HT1080 (cell line): ENCODE measurements at regions not wholly inside any gene's neighbourhood (a gene's known extent, or its start where the extent isn't known, plus 50 kb on each side); places are given as distances from the start of the nearest gene placed in this dataset.
A peak's percentile ranks its signal among the peaks of the same experiment; 100 is the strongest.
"Not testable (repeated sequence)": the region's sequence is repeated elsewhere in the genome, so short reads cannot be mapped to it uniquely, and the experiment has no call there.

Source experiments
- DNase-seq: peaks from one replicate; pipeline ENCODE4 v3.0.0-alpha.2; 2015; ENCODE audit warnings: low read depth

- no peak for DNase-seq
Observed at GRCh38 chr2:217379807-217380206, 519.9 kb upstream of the TNP1 start.

GRCh38 chr2:217372794-217373193 lies 512.9 kb upstream of the TNP1 start:
- DNase-seq = no peak

- no peak for DNase-seq
Observed at GRCh38 chr2:217371781-217372213, 511.9 kb upstream of the TNP1 start.

- peak; percentile 98 for DNase-seq
Observed at GRCh38 chr2:217370391-217370790, 510.5 kb upstream of the TNP1 start.

GRCh38 chr2:217367464-217367863 lies 507.6 kb upstream of the TNP1 start:
- DNase-seq = peak; percentile 13

DNA sequence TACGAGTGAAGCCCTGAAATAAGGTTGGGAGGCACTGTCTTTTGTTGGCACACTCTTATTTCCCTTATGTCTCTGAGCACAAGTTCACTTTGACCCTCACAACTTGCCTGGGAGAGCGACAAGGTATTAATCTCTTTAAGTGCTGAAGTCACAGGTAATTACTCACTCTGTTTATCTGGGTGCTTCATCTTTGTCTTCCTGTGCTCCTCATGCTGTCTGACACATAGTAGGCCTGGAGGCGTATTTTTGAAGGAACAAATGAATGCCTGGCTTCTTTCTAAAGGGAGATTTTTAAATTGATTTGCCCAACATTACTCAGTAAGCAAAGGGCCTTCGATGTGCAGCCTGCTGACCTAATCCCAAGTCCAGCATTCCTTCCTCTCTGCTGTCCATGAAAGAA lies 507.1 kb upstream of the TNP1 start:
- DNase-seq = peak; percentile 18

DNA sequence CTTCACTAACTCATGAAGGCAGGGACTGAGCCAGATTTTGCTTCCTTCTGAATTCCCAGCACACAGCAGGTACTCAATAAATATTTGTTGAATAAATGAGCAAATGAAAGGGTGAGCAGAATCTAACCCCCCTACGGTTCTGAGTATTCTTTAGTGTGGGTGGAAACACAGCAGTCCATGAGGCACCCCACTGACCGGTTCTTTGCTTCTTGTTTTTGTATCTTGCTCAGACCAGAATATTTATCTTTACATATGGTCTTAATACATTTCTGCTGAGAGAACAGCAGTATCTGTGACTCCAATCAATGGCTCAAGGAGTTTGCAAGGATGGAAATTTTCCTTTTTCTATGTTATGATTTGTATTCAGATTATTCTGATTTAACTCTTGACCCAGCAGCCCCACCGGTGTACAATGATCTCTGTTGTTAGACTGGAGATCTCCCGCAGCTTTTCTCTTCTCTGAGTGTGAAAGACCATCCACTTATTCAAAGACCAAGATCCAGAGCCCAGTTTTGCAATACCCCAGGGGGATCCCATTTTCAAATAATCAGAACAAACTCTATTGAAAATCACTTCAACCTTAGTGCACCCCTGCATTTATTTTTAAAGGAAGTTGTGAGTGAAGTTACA lies 506.5 kb upstream of the TNP1 start:
- no peak for DNase-seq

DNA sequence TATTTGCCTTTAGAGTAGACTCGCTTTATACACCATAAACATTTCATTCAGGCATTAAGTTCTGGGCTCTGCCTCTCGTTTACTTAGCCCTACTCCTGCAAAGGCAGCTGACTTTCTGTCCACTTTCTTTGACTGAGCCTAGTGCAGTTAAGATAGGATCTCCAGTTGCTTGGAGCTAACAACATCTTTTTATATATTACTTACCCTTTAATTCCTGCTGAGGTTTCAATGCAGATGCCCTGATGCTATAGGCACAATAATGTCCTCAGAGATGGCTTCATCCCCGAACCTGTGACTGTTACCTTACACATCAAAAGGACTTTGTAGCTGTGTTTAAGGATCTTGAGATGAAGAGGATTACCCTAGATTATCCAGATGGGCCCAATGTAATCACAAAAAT lies 505.8 kb upstream of the TNP1 start:
- DNase-seq = no peak

DNA sequence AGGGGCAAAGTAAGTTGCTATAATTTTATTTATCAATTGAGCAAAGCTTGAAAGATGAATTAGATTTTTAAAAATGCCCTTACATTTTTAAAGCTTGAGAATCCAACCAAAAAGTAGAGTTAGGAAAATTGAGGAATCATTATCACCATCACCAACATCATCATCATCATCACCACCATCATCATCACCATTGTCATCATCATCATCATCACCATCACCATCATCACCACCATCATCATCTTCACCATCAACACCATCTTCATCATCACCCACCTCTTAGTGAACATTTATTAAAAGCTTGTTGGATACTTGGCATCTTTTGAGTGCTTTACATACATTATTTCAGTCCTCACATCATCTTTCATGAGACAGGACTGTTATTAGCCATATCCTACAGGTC lies 504.4 kb upstream of the TNP1 start:
- no peak for DNase-seq

- no peak for DNase-seq
Observed at GRCh38 chr2:217363470-217363869, 503.6 kb upstream of the TNP1 start.

- DNase-seq = no peak
Observed at GRCh38 chr2:217362710-217363109, 502.8 kb upstream of the TNP1 start.

DNA sequence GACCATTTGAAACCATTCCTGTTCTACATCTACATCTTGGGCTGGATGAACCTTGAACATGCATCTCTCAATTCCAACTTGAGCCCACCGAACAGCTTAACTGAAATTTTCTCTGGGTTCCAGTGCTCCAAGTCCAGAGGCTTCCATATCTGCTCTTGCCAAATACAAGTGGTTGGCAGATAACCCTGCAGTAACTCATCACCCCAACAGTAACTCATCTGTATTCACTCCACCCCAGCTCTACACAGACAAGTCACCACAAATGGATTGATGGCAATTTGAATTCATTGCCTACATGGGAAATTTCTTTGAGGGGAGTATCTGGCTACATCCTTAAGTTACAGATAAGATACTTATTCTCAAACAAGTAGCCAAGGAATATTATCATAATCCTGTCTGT lies 502.4 kb upstream of the TNP1 start:
- DNase-seq = no peak

- DNase-seq = no peak
Observed at GRCh38 chr2:217361483-217361880, 501.6 kb upstream of the TNP1 start.

GRCh38 chr2:217360781-217361482 lies 501.1 kb upstream of the TNP1 start:
- DNase-seq = peak; percentile 83

DNA sequence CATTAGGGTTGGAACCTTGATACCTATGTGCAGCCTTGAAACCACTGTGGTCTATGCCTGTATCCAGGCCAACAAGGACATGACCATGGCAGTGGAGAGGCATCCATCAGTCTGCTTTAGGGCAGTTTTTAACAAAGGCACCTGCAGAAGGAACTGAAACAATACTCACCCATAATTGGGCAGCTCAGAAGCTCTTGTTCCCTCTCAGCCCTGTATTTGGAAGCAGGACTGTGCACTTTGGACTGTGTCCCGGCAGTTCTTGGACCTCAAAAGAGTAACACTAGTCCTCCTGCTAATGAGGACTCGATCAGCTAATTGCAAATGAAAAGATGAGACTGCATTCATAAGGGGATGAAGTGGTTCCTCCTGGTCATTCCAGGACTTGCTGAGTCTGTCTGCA lies 500.2 kb upstream of the TNP1 start:
- DNase-seq = no peak

DNA sequence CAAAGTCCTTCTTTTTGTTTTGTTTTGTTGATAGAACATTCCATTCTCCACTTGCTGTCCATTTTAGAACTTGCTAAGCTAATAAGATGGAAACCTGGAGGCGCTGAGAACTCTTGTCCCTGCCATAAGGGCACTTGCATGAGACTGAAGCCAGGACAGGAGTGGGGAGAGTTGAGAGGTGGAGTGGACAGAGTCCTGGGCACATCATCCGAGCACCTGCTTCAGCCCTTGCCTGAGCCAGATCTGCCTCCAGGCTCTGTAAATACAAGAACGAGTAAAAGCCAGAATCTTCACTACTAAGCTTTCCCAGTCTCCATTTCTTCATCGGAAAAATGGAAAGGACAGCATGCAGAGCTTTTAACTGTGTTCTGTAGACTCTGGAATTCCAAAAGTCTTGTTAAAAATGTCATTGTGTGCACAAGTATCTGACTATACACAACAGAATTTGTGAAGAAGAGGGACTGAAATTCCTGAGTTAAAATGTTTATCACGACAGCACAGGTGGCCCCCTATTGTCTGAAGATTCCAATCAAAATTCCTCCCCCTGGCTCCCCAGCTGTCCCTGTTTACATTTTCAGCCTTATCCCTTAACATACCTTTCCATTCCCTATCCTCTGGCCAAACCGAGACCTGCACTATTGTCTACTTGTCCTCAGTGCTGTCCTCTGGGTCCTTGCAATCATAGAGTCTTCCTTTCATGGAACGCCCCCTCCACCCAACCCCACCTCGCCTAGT lies 498.2 kb upstream of the TNP1 start:
- no peak for DNase-seq

DNA sequence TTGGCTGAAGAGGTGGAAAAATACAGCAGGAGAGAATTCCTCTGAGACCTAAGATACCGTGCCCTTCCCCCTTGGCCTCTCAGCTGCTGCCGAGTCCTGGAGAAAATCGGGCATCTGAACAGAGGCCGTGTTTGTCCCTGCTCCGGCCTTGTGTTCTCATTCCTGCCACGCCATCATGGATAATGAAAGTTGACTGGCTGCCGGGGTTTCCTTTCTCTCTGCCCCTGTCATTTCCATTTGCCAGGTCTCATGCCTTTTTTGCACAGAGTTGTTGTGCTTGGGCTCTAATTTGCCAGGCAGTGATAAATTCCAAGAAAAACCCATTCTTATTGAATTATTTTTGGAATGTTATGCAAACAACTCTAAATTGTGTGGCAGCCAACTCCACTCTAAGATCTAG lies 496.9 kb upstream of the TNP1 start:
- no peak for DNase-seq

- DNase-seq = no peak
Observed at GRCh38 chr2:217356142-217356541, 496.3 kb upstream of the TNP1 start.

DNA sequence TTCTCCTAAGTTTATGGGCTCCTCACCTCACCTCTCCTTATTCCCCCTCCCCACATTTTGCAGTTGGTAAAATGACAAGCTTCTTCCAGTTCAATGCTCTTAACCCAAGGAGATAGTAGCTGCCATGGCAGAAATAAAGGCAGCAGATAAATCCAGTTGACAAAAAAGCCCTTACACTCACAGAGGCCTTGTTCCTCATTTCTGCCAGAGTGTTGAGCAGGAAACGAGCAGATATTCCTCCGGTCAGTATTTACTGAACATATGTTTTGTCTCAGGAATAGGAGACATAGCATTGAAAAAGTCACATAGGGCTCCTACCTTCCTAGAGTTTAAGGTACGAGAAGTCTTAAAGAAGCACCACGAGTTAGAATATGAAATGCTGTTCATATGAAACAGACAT lies 493.7 kb upstream of the TNP1 start:
- DNase-seq = no peak

DNA sequence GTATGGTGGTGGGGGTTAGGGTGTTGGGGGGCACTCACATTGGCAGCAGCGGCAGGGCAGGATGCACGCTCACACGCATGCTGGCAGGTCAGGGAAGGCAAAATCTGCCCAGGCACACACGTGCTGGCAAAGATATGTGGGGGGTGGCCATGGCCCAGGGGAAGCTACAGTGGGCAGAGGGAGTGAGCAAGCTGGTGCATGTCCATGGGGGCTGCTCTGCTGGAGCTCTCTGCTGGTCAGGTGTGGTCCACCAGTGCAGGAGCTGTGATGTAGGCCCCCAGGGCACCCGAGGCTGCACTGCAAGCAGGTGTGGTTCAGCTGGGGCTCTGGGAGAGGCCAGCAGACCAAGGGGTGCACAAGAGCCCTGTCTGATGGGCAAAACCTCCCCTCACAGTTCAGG lies 491.5 kb upstream of the TNP1 start:
- DNase-seq = no peak

GRCh38 chr2:217349251-217349650 lies 489.4 kb upstream of the TNP1 start:
- DNase-seq = no peak

- not testable (repeated sequence) for DNase-seq
Observed at GRCh38 chr2:217347630-217348029, 487.8 kb upstream of the TNP1 start.

- DNase-seq = not testable (repeated sequence)
Observed at GRCh38 chr2:217346043-217346442, 486.2 kb upstream of the TNP1 start.
